ENCODE measurements at regions not wholly inside any gene's neighbourhood (a gene's known extent, or its start where the extent isn't known, plus 50 kb on each side); places are given as distances from the start of the nearest gene placed in this dataset.

DNA sequence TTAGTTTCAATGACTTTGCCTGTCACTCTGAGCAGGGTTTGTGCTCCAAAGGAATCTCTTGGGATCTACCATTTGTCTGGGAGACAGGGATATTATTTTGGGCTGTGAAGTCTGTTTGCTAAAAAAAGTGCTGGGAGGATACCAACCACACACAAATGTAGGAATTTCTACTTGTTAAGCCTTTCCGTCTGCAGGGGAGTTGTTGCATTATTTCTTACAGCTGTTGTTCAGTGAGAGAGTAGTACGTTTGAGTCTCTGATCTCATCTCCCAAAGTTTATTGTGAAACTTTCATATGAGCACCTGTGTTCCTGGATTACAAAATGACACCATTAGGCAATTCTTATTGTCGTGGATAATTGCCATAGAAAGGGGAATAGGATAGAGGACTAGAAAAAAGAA lies 78.3 kb upstream of the SEMA6A start:
- Histone ChIP-seq H2BK20ac (ENCODE audit: low read depth, low read length, poor library complexity, severe bottlenecking) (peak overlapping the region; percentile 49), H2BK5ac (ENCODE audit: insufficient read length, low read length) (no peak overlapping the region), H3K9me3 (ENCODE audit: control insufficient read depth, low read depth, low read length) (no peaks in the 10 kb centered on the region), H3K4ac (ENCODE audit: low read depth, low read length) (no peak overlapping the region), H4K20me1 (ENCODE audit: control insufficient read depth, insufficient read depth, insufficient read length) (no peaks in the 10 kb centered on the region), H4K8ac (replicated peaks; ENCODE audit: insufficient read length, low read depth, low read length) (no peak overlapping the region), H3K9ac (ENCODE audit: extremely low read depth, insufficient read length, low read length) (no peak overlapping the region), H3K27me3 (ENCODE audit: insufficient read depth, low read length) (no peaks in the 10 kb centered on the region), H4K91ac (ENCODE audit: insufficient read length, low read depth, low read length) (no peak overlapping the region), H3K14ac (ENCODE audit: insufficient read depth, low read length) (no peak overlapping the region), H3K79me2 (ENCODE audit: insufficient read depth, low read length) (no peaks in the 10 kb centered on the region), H3T11ph (ENCODE audit: low read length) (no peak overlapping the region), H2BK120ac (ENCODE audit: low read depth, low read length, poor library complexity, severe bottlenecking) (no peak overlapping the region), H3K18ac (ENCODE audit: insufficient read length, low read depth, low read length) (no peak overlapping the region), H3K79me1 (ENCODE audit: insufficient read depth, low read depth, low read length, poor library complexity, severe bottlenecking) (no peaks in the 10 kb centered on the region), H3K4me1 (ENCODE audit: insufficient read depth, low read length) (peaks cover 20% of the 10 kb centered on the region), H2BK15ac (ENCODE audit: low read depth, low read length) (no peak overlapping the region), H2AK5ac (ENCODE audit: insufficient read length, low read length) (no peak overlapping the region), H3K23me2 (ENCODE audit: insufficient read length, low read depth, low read length, poor library complexity, severe bottlenecking) (no peaks in the 10 kb centered on the region), H2AFZ (ENCODE audit: low read length) (no peak overlapping the region), H3K4me2 (ENCODE audit: insufficient read depth, insufficient read length, low read length) (peak overlapping the region; percentile 46), H3K23ac (ENCODE audit: insufficient read length, low read depth, low read length) (no peak overlapping the region), H3K27ac (ENCODE audit: insufficient read length, low read depth, low read length) (peak overlapping the region; percentile 89), H3K56ac (ENCODE audit: insufficient read length, low read depth, low read length) (no peak overlapping the region), H2BK12ac (ENCODE audit: insufficient read length, low read depth, low read length) (no peak overlapping the region), H4K5ac (ENCODE audit: insufficient read length, low read depth, low read length) (no peak overlapping the region)
- Mint-ChIP-seq H3K9me3 (no peaks in the 10 kb centered on the region), H3K27ac (peak overlapping the region; percentile 53 to 94 (median 78)), H3K27me3 (ENCODE audit: low read depth) (no peaks in the 10 kb centered on the region), H3K4me1 (peaks cover 58 to 62% of the 10 kb centered on the region in 2 experiments), H3K4me3 (no peak overlapping the region; a peak in 1 of 5 replicates), H3K36me3 (ENCODE audit: insufficient read depth in 1 of 3, low read depth in 3 of 3) (no peaks in the 10 kb centered on the region)
- WGBS (ENCODE audit: extremely low coverage, insufficient read length, low lambda C conversion rate) = no CpG with 5 or more reads among the region's 3 CpGs
- DNase-seq = no peak
- TF ChIP-seq, protein P1, sequence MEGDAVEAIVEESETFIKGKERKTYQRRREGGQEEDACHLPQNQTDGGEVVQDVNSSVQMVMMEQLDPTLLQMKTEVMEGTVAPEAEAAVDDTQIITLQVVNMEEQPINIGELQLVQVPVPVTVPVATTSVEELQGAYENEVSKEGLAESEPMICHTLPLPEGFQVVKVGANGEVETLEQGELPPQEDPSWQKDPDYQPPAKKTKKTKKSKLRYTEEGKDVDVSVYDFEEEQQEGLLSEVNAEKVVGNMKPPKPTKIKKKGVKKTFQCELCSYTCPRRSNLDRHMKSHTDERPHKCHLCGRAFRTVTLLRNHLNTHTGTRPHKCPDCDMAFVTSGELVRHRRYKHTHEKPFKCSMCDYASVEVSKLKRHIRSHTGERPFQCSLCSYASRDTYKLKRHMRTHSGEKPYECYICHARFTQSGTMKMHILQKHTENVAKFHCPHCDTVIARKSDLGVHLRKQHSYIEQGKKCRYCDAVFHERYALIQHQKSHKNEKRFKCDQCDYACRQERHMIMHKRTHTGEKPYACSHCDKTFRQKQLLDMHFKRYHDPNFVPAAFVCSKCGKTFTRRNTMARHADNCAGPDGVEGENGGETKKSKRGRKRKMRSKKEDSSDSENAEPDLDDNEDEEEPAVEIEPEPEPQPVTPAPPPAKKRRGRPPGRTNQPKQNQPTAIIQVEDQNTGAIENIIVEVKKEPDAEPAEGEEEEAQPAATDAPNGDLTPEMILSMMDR (conservative IDR thresholded peaks at IDR 0.05) = no peak
